Kidney (tissue), 13 donors: ENCODE measurements at regions not wholly inside any gene's neighbourhood (a gene's known extent, or its start where the extent isn't known, plus 50 kb on each side); places are given as distances from the start of the nearest gene placed in this dataset.

Source experiments
- DNase-seq, 5 donors: peaks; one replicate each; pipeline ENCODE4 v3.0.0-alpha.2; 2013 to 2020
- FAIRE-seq: peaks from 2 replicates; lab custom pipeline; 2012; peaks lifted over from hg19 to GRCh38; lab: Jason Lieb, UNC
- H3K27ac ChIP-seq, 2 donors: one replicate each; pipeline ENCODE4 v1.7.0; 2013; ENCODE audit warnings: low read depth in 2 of 2, low read length in 2 of 2, inconsistent platforms in 1 of 2
- H3K27me3 ChIP-seq: one replicate; pipeline ENCODE4 v1.7.1; 2013; ENCODE audit warnings: low read length, inconsistent platforms; ENCODE audit not compliant: control insufficient read depth, insufficient read depth
- H3K36me3 ChIP-seq, 3 donors: one replicate each; pipeline versions ENCODE4 v1.7.0 to v1.7.1; 2013; ENCODE audit warnings: low read length in 3 of 3, control low read depth in 1 of 3, inconsistent platforms in 1 of 3; ENCODE audit not compliant: insufficient read depth in 3 of 3, control insufficient read depth in 2 of 3
- H3K4me1 ChIP-seq, 3 donors: one replicate each; pipeline versions ENCODE4 v1.7.0 to v1.7.1; 2013; ENCODE audit warnings: low read length in 3 of 3, inconsistent platforms in 1 of 3, low read depth in 1 of 3; ENCODE audit not compliant: control insufficient read depth in 2 of 3, insufficient read depth in 2 of 3
- H3K4me3 ChIP-seq, 3 donors: one replicate each; pipeline versions ENCODE4 v1.7.0 to v1.8.1; 2013; ENCODE audit warnings: low read length in 3 of 3, control low read depth in 1 of 3, inconsistent platforms in 1 of 3
- H3K9ac ChIP-seq, 3 donors: one replicate each; pipeline versions ENCODE4 v1.7.0 to v1.7.1; 2013; ENCODE audit warnings: low read length in 3 of 3, control low read depth in 1 of 3, inconsistent platforms in 1 of 3
- H3K9me3 ChIP-seq, 3 donors: one replicate each; pipeline versions ENCODE4 v1.7.0 to v1.7.1; 2013; ENCODE audit warnings: low read length in 3 of 3, control low read depth in 1 of 3, inconsistent platforms in 1 of 3; ENCODE audit not compliant: control insufficient read depth in 2 of 3, insufficient read depth in 1 of 3
- CTCF ChIP-seq: IDR thresholded peaks from 3 replicates; pipeline ENCODE4 v1.5.1; 2012; ENCODE audit warnings: mild to moderate bottlenecking, moderate library complexity, borderline replicate concordance; ENCODE audit not compliant: insufficient read depth; ENCODE audit errors: extremely low read depth
- intact Hi-C: fragments of 100-400 bp; cut with DNase I; formaldehyde crosslinking; loops from one replicate; pipeline ENCODE4 v1.11.1; 2022
- donor health status: control.
- donor health status: control.
- donor health status: control.
- donor health status: control.
- donor health status: control.
- donor health status: DM: yes; HTN: yes; CAD: no.
- donor health status: Normal renal cell carcinoma (clear cell type).

DNA sequence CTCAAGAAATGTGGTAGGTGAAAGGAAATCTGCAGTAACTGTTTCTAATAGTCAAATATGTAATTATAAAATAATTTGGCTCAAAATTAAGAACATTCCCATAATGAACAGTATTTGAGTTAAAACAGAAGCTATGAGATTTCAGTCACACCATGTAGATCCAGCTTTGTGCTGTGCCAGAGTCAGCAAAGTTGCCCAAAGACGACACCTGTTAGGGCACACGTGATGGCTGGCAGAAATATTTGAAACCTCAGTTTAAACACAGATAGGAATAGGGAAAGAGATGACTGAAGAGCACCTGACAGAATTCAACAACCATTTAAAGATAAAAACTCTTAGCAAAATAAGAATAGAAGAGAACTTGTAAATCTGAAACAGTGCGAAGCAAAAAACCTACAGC, 129.3 kb downstream of the CD83 start:
- Histone ChIP-seq H3K36me3 (no peaks in the 10 kb centered on the region), H3K4me3 (no peak overlapping the region), H3K4me1 (no peaks in the 10 kb centered on the region), H3K9ac (no peak overlapping the region), H3K27me3 (no peaks in the 10 kb centered on the region), H3K9me3 (no peaks in the 10 kb centered on the region), H3K27ac (no peak overlapping the region)
- DNase-seq (no peak), FAIRE-seq (no peak)
- TF ChIP-seq CTCF = no peak
- intact Hi-C loops = no loop called here

- no peaks in the 10 kb centered on the region for H3K4me1 ChIP-seq
- H3K36me3 ChIP-seq = no peaks in the 10 kb centered on the region
- no peaks in the 10 kb centered on the region for H3K9me3 ChIP-seq
- H3K27ac ChIP-seq = no peak overlapping the region
- TF ChIP-seq CTCF = no peak
- intact Hi-C loops = no loop called here
- FAIRE-seq (no peak), DNase-seq (no peak)
- H3K27me3 ChIP-seq = no peaks in the 10 kb centered on the region
- no peak overlapping the region for H3K4me3 ChIP-seq
- no peak overlapping the region for H3K9ac ChIP-seq
Observed at GRCh38 chr6:14250573-14250972, 133.0 kb downstream of the CD83 start.

GRCh38 chr6:14252271-14252850, 134.8 kb downstream of the CD83 start:
- intact Hi-C loops = no loop called here
- TF ChIP-seq CTCF = no peak
- H3K4me3 ChIP-seq = no peak overlapping the region
- FAIRE-seq (no peak), DNase-seq (no peak)
- no peaks in the 10 kb centered on the region for H3K36me3 ChIP-seq
- no peaks in the 10 kb centered on the region for H3K27me3 ChIP-seq
- H3K27ac ChIP-seq = no peak overlapping the region
- no peaks in the 10 kb centered on the region for H3K4me1 ChIP-seq
- H3K9me3 ChIP-seq = no peaks in the 10 kb centered on the region
- no peak overlapping the region for H3K9ac ChIP-seq

GRCh38 chr6:14254505-14254904, 136.9 kb downstream of the CD83 start:
- Histone ChIP-seq H3K36me3 (no peaks in the 10 kb centered on the region), H3K4me1 (peaks cover 0 to 4% (median 3%) of the 10 kb centered on the region in 3 donors), H3K27me3 (no peaks in the 10 kb centered on the region), H3K9ac (no peak overlapping the region), H3K9me3 (no peaks in the 10 kb centered on the region), H3K4me3 (no peak overlapping the region), H3K27ac (no peak overlapping the region)
- FAIRE-seq (no peak), DNase-seq (no peak)
- no peak for TF ChIP-seq CTCF
- intact Hi-C loops = no loop called here
